ENCODE measurements at regions not wholly inside any gene's neighbourhood (a gene's known extent, or its start where the extent isn't known, plus 50 kb on each side); places are given as distances from the start of the nearest gene placed in this dataset.

GRCh38 chr3:135691240-135691639 lies 274.3 kb upstream of the PPP2R3A start:
- TF ChIP-seq CTCF (IDR thresholded peaks at IDR 0.05) (no peak), POLR2A (IDR thresholded peaks at IDR 0.05) (no peak)

All from gastroesophageal sphincter (tissue), 3 donors.